ENCODE measurements at regions not wholly inside any gene's neighbourhood (a gene's known extent, or its start where the extent isn't known, plus 50 kb on each side); places are given as distances from the start of the nearest gene placed in this dataset.

- DNase-seq = no peak
Measured at GRCh38 chr9:89697553-89697952, 92.7 kb downstream of the GADD45G start.

GRCh38 chr9:89698411-89699005 is 93.7 kb downstream of the GADD45G start:
- no peak for DNase-seq

DNA sequence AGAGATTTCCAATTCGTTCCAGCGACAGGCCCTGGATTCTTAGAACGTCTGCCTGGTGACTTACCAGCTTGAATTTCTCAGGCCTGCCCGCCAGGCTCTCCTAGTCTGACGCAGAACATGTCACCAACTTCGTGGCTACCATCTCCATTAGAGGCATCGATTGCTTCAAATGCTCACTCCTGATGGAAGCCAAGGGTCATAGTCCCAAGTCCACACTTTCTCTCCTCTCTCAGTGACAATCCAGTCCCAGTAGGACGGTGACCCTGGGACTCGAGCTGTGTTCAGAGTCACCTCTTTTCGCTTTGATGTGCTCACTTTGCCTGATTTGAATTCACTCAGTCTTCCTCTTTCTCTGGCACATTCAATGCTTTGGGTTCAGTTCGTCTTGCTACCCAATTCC is 94.8 kb downstream of the GADD45G start:
- no peak for DNase-seq

DNA sequence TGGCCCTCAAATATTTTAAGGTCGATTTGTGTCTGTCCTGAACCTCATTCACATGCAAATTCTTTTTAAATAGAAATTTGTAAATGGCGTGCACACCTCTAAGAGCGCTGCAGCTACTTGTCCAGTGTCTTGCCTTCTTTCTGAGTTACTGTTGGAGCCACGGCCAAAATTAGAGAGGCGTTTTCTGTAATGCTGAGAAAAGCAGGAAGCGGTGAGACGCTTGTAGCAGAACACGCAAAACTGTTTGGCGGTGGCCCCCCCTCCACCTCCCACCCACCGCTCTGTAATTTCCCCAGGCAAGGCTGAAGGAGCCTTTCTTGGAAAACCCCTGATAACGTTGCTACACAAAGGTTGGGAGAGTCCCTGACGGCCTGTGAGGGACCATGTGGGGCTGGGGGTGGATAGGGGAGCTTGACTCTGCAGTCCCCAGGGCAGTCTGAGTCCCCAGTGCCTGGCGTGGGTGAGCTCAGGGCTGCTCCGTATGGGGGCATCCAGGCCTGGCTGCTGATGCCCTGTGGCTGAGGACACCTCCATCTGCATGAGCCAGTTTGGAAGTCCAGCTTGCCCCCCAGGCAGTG is 96.5 kb downstream of the GADD45G start:
- peak; percentile 93 for DNase-seq

DNA sequence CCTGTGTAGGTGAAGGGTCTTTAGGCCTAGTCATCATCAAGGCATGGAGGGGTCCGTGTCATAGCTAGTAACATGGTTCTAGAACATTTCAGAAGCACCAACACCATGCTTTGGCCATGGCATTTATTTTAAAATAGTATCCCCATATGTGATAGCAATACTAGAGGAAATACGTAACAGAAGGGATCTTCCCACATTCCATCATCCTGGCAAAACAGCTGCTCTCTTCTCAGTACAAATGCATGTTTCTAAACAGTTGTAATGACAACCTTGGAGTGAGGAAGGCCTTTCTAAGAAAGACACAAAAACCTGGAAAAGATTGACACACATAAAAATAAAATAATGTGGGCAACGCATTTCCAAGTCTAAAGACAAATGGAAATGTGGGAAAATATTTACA is 97.6 kb downstream of the GADD45G start:
- DNase-seq = peak; percentile 46

GRCh38 chr9:89705651-89706050 is 100.8 kb downstream of the GADD45G start:
- DNase-seq = no peak

DNA sequence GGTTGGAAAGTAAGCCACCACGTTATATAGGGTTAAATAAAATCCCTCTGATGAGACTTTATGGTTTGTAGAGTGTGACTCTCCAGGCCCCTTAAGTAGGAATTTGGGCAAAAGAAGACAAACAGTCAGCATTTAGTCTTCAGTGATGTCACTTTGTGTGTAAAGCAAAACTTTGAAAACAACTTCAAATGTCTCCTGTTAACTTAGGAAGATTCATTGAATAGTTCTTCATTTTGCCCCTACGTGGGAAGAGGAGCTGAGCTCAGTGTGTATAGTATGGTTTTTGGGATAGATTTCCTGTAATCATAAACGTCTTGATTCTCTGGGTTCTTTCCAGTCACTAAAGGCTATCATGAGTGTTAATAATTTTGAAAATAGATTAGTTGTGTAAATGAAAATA is 101.3 kb downstream of the GADD45G start:
- DNase-seq = peak; percentile 49

GRCh38 chr9:89706731-89707191 is 101.9 kb downstream of the GADD45G start:
- no peak for DNase-seq

DNA sequence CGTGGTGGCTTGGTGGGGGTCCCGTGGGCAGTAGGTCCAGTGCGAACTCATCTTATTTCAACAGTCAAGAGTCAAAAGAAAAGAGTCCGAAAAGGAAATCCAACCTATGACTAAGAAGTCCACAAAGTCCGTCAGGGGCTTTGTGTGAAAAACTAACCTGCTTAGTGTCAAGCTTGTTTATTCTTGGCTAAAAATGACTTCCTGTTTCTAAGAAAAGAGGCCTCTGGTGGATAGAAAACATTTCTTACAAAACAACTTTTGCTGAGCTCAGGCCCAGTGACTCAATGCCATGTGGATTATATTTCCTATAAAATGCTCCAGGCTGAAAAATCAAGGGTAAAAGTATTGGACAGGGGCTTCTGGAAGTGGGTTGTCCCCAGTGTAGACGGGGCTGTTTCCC is 105.9 kb downstream of the GADD45G start:
- DNase-seq = peak; percentile 92

GRCh38 chr9:89711866-89712265 is 107.1 kb downstream of the GADD45G start:
- DNase-seq = no peak

GRCh38 chr9:89712283-89712682 is 107.5 kb downstream of the GADD45G start:
- DNase-seq = no peak

- peak; percentile 73 for DNase-seq
Measured at GRCh38 chr9:89714321-89714720, 109.5 kb downstream of the GADD45G start.

- peak; percentile 27 for DNase-seq
Measured at GRCh38 chr9:89715318-89715858, 110.6 kb downstream of the GADD45G start.

DNA sequence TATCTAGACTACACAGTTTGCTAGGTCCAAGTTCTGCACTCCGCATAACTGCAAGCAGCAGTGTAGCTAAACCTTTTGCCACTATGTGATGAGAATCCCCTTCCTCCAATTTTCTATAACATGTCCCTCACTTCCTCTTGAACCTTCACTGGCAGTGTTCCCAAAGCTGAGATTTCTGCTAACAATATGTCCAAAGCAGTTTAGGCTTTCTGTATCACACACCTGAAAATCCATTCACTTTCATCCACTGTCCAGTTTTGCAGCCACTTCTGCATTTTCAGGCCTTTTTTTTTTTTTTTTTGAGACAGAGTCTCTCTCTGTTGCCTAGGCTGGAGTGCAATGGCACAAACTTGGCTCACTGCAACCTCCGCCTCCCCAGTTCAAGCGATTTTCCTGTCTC is 111.1 kb downstream of the GADD45G start:
- peak; percentile 46 for DNase-seq

DNA sequence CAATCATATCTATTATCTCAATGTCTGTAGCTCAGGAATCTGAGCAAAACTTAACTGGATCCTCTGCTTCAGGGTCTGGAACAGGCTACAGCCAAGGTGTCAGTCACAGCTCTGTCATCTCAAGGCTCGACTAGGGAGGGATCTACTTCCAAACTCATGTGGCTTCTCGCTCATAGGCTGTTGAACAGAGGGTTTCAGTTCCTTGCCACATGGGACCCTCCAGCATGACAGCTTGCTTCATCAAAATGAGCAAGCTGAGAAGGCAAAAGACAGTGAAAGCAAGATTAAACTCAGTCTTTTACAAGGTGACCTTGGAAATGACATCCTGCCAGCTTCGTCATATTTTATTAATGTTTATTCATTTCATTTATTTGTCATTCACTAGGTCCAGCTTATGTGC is 111.7 kb downstream of the GADD45G start:
- peak; percentile 39 for DNase-seq

- no peak for DNase-seq
Measured at GRCh38 chr9:89718176-89718575, 113.4 kb downstream of the GADD45G start.

- peak; percentile 52 for DNase-seq
Measured at GRCh38 chr9:89718651-89719050, 113.8 kb downstream of the GADD45G start.

DNA sequence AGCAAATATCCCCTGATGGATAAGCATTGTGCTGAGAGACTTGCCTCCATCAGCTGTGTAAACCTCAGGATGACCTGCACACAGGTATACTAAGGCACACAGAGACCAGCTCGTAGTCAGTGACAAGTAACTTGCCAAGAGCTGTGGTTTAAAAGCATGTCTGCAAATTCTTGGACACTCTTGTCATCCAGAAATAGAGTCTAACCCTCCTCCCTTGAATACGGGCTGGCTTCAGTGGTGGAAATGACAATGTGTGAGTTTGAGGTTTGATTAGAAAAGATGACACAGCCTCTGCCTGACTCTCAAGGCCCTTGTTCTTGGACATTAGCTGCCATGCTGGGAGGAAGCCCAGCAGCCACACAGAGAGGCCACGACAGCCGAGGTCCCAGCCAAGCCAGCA is 114.4 kb downstream of the GADD45G start:
- no peak for DNase-seq

- DNase-seq = peak; percentile 72
Measured at GRCh38 chr9:89720696-89721175, 115.9 kb downstream of the GADD45G start.

DNA sequence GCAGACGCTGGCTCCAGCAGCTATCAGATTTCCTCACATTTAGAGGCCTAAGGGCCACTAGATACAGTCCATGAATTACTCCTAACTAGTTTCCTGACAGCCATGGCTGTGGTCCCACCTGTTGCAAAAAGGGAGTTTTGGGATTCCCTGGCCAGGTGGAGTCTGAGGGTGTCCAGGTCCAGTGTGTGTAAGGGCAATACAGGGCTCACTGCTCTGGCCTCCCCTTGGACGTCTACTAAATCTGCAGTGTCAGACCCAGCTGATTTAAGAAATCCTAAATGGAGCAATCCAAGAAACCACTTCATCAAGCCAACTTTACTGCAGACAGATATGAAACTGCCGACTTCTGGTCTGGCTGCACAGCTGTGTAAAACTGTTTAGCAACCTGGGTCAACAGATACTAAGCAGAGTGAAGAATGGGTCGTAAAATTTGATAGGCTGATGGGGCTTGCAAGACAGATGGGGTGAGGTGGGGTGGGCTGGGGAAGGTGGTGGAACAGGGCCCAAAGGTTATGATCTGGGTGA is 116.4 kb downstream of the GADD45G start:
- DNase-seq = peak; percentile 94

GRCh38 chr9:89721971-89722530 is 117.2 kb downstream of the GADD45G start:
- DNase-seq = no peak

GRCh38 chr9:89722712-89723111 is 117.9 kb downstream of the GADD45G start:
- DNase-seq = no peak

DNA sequence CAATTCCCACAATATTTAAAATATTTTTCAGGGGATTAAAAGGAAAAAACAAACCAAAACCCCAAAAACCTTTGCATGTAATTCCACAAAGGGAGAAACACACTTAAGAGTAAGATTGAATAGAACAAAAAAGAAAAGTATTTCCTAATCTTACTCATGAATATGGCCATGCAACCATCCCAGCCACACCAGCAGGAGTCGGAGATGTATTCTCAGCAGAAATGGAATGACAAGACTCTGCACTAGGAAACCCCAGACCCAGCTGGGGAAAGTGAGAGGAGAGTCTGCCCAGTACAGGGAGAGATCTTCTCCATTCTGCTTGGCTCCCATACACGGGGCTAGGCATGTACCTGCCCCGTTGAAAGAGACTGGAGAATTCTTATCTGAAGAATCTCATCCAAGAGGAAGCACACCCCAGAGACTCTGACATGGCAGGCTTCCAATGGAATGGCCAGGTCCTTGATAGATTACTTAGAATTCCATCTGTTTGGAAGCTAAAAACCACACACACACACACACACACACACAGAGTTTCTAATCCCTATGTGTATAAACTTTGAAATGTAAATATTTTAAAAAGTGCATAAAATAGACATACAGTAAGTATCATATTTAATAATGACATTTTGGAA is 118.8 kb downstream of the GADD45G start:
- no peak for DNase-seq
